Tibial nerve (tissue), 4 donors: ENCODE measurements at regions not wholly inside any gene's neighbourhood (a gene's known extent, or its start where the extent isn't known, plus 50 kb on each side); places are given as distances from the start of the nearest gene placed in this dataset.

Experiments used
- DNase-seq, 2 donors: peaks; one replicate each; pipeline ENCODE4 v3.0.0-alpha.2; 2019; ENCODE audit warnings: low spot score in 2 of 2
- H3K27ac ChIP-seq, 4 donors: fragments of 200-600 bp; sonication (generic) in 3 of 4; one replicate each; pipeline ENCODE4 v1.5.1; 2017 to 2019; ENCODE audit warnings: mild to moderate bottlenecking in 1 of 4
- H3K27me3 ChIP-seq, 2 donors: fragments of 200-600 bp; sonication (generic) in 1 of 2; one replicate each; pipeline versions ENCODE4 v1.5.1 to v1.6.0; 2017 to 2019
- H3K36me3 ChIP-seq, 3 donors: fragments of 200-600 bp; sonication (generic); one replicate each; pipeline ENCODE4 v1.5.1; 2018 to 2019
- H3K4me1 ChIP-seq, 4 donors: fragments of 200-600 bp; sonication (generic) in 3 of 4; one replicate each; pipeline ENCODE4 v1.5.1; 2017 to 2019
- H3K4me3 ChIP-seq, 4 donors: fragments of 200-600 bp; sonication (generic) in 3 of 4; one replicate each; pipeline ENCODE4 v1.5.1; 2017 to 2019; ENCODE audit warnings: mild to moderate bottlenecking in 1 of 4, moderate library complexity in 1 of 4
- H3K9me3 ChIP-seq, 4 donors: fragments of 200-600 bp; sonication (generic) in 3 of 4; one replicate each; pipeline ENCODE4 v1.5.1; 2017 to 2019
- EP300 ChIP-seq, 2 donors: sonication (generic); formaldehyde crosslinking; IDR thresholded peaks; one replicate each; pipeline ENCODE4 v1.6.1; 2017; ENCODE audit warnings: antibody characterized with exemption in 2 of 2, mild to moderate bottlenecking in 1 of 2
- POLR2A ChIP-seq, 2 donors: fragments of 450-650 bp; IDR thresholded peaks; one replicate each; pipeline ENCODE4 v1.6.1; 2017; ENCODE audit warnings: antibody characterized with exemption in 2 of 2, mild to moderate bottlenecking in 2 of 2, moderate library complexity in 2 of 2
- WGBS, 2 donors: methylation state at CpG; one replicate each; pipeline ENCODE4 v1.1.5; 2018; 5-methylcytosine and 5-hydroxymethylcytosine counted together
- TF ChIP-seq, protein P1 (sequence below), 5 experiments: fragments of 200-600 bp in 3 of 5; fragments of 450-650 bp in 2 of 5; sonication (generic) in 3 of 5; IDR thresholded peaks; one replicate each; pipeline ENCODE4 v1.5.1; 2016 to 2019; ENCODE audit warnings: antibody characterized with exemption in 5 of 5, mild to moderate bottlenecking in 3 of 5, moderate library complexity in 2 of 5

DNA sequence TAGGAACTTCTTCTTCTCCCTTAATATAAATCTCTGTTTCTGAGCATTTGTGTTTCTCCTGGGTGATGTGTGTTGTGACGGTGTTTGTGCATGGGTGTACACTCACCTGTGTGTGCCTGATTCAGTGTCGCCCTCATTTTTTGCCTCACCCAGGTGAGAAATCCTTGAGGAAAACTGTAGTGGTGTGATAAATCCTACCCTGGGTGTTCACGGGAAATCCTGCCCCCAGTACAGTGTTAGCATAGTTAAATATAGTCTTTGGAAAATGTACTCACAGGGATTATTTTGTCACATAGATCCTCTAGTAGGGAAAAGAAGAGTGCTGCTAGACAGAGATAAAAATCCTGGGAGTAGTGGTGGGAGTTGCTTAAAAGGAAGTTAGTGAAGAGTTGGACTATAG is 291.9 kb upstream of the PITX2 start:
- TF ChIP-seq EP300 (IDR thresholded peaks at IDR 0.05) (no peak), POLR2A (IDR thresholded peaks at IDR 0.05) (no peak)
- TF ChIP-seq, protein P1, sequence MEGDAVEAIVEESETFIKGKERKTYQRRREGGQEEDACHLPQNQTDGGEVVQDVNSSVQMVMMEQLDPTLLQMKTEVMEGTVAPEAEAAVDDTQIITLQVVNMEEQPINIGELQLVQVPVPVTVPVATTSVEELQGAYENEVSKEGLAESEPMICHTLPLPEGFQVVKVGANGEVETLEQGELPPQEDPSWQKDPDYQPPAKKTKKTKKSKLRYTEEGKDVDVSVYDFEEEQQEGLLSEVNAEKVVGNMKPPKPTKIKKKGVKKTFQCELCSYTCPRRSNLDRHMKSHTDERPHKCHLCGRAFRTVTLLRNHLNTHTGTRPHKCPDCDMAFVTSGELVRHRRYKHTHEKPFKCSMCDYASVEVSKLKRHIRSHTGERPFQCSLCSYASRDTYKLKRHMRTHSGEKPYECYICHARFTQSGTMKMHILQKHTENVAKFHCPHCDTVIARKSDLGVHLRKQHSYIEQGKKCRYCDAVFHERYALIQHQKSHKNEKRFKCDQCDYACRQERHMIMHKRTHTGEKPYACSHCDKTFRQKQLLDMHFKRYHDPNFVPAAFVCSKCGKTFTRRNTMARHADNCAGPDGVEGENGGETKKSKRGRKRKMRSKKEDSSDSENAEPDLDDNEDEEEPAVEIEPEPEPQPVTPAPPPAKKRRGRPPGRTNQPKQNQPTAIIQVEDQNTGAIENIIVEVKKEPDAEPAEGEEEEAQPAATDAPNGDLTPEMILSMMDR (IDR thresholded peaks at IDR 0.05), result no peak
- no peak for DNase-seq
- Histone ChIP-seq H3K27ac (no peak overlapping the region), H3K4me1 (no peaks in the 10 kb centered on the region), H3K36me3 (no peaks in the 10 kb centered on the region), H3K4me3 (no peak overlapping the region), H3K9me3 (no peaks in the 10 kb centered on the region), H3K27me3 (no peaks in the 10 kb centered on the region)
- WGBS, 2 donors, result 92 to 98% methylated on average over 3 of the region's 3 CpGs

DNA sequence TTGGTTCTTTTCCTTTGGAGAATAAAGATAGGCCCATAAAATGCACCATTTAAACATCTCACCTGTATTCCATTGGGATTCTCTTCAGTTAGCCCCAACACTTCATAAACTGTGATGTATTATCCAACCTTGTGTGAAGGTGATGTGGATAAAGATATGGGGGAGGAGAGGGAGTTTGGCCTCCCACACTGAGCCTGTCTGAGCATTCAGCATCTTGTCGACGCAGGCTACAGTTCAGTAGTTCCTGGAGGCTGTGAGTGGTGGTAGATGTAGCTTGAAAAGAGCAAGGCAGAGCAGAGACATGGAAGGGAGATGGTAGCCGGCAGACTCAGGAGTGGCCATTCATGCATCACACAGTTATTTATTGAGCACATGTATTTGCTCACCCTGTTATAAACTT is 292.4 kb upstream of the PITX2 start:
- WGBS, 2 donors, result 54% methylated on average over 3 of the region's 3 CpGs
- no peaks in the 10 kb centered on the region for H3K9me3 ChIP-seq
- no peak overlapping the region for H3K4me3 ChIP-seq
- TF ChIP-seq POLR2A (IDR thresholded peaks at IDR 0.05) (no peak), EP300 (IDR thresholded peaks at IDR 0.05) (no peak)
- TF ChIP-seq, protein P1 (IDR thresholded peaks at IDR 0.05), result no peak
- H3K27ac ChIP-seq, result no peak overlapping the region
- DNase-seq, result no peak
- no peaks in the 10 kb centered on the region for H3K4me1 ChIP-seq
- no peaks in the 10 kb centered on the region for H3K36me3 ChIP-seq
- H3K27me3 ChIP-seq, result no peaks in the 10 kb centered on the region

DNA sequence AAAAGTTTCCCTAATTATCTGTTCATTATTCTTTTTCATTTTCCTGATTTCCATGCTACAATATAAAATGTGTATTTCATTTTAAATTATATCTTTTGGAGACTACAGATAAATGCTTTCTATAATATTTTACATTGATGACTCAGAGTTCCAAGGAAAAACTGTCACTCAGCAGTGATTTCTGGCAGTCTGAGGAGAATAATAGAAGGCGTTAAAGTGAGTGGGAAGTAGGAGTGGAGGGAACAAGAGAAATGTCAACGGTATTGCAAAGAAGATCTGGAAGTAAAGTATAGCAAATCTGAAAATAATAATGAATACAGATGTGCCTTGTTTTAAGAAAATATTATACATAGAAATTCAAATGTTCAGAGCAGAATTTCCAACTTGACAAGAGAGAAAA is 293.6 kb upstream of the PITX2 start:
- Histone ChIP-seq H3K36me3 (no peaks in the 10 kb centered on the region), H3K27me3 (no peaks in the 10 kb centered on the region), H3K27ac (no peak overlapping the region), H3K4me1 (no peaks in the 10 kb centered on the region), H3K4me3 (no peak overlapping the region), H3K9me3 (no peaks in the 10 kb centered on the region)
- TF ChIP-seq EP300 (IDR thresholded peaks at IDR 0.05) (no peak), POLR2A (IDR thresholded peaks at IDR 0.05) (no peak)
- TF ChIP-seq, protein P1 (IDR thresholded peaks at IDR 0.05), result no peak
- 30 to 31% methylated on average over 2 of the region's 2 CpGs for WGBS, 2 donors
- no peak for DNase-seq

DNA sequence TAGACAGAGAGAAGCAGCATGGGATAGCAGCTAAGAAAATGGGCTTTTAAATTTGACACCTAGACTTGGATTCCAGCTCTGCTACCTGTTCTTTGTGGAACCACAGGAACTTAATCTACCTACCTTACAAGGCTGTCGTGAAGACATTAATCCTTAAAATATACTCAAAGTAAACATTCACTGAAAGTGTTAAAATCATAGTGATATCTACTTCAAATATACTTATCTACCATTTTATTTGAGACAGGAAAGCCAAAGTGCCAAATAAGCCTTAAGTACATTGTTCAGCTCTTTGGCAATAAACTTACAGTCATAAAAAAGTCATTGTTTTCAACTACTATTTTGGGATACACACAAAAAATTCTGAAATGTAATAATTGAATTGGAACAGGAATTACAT is 295.0 kb upstream of the PITX2 start:
- DNase-seq, result no peak
- Histone ChIP-seq H3K27ac (no peak overlapping the region), H3K27me3 (no peaks in the 10 kb centered on the region), H3K4me1 (no peaks in the 10 kb centered on the region), H3K36me3 (no peaks in the 10 kb centered on the region), H3K9me3 (no peaks in the 10 kb centered on the region), H3K4me3 (no peak overlapping the region)
- TF ChIP-seq EP300 (IDR thresholded peaks at IDR 0.05), result no peak
- TF ChIP-seq POLR2A (IDR thresholded peaks at IDR 0.05), result no peak
- TF ChIP-seq, protein P1 (IDR thresholded peaks at IDR 0.05), result no peak
- WGBS, 2 donors, result 75 to 76% methylated on average over 1 of the region's 1 CpG

DNA sequence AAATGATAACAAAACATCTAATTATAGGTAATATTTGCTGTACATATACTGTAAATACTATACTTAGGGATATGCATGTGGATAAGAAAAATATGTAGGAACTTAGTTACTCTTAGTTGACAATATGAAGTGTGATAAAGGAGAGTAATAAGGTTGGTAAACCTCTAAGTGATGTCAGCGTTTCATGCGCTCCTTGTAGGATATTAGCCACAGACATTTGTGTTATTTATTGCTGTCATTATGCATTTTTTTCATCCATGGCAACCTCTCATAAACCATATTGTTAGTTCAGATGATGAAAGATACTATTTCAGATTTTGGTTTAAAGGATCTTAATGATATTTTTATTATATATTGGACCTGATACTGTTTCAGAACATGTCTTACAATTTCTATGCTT is 298.1 kb upstream of the PITX2 start:
- no peak overlapping the region for H3K4me3 ChIP-seq
- DNase-seq, result no peak
- H3K4me1 ChIP-seq, result no peaks in the 10 kb centered on the region
- 75 to 83% methylated on average over 2 of the region's 2 CpGs for WGBS, 2 donors
- H3K9me3 ChIP-seq, result no peaks in the 10 kb centered on the region
- TF ChIP-seq POLR2A (IDR thresholded peaks at IDR 0.05) (no peak), EP300 (IDR thresholded peaks at IDR 0.05) (no peak)
- TF ChIP-seq, protein P1 (IDR thresholded peaks at IDR 0.05), result no peak
- no peaks in the 10 kb centered on the region for H3K36me3 ChIP-seq
- H3K27ac ChIP-seq, result no peak overlapping the region
- no peaks in the 10 kb centered on the region for H3K27me3 ChIP-seq
